H1 (cell line): ENCODE measurements at regions not wholly inside any gene's neighbourhood (a gene's known extent, or its start where the extent isn't known, plus 50 kb on each side); places are given as distances from the start of the nearest gene placed in this dataset.
"Not testable (repeated sequence)": the region's sequence is repeated elsewhere in the genome, so short reads cannot be mapped to it uniquely, and the experiment has no call there.

Source experiments
- CTCF ChIA-PET: fragments of 300-600 bp; sonication (Branson Sonifier 250); formaldehyde crosslinking; loops from one replicate; lab custom pipeline; 2021; ENCODE audit not compliant: partially characterized antibody; lab: Charles Lee
- POLR2A ChIA-PET: fragments of 300-600 bp; sonication (Branson Sonifier 250); formaldehyde crosslinking; loops from one replicate; lab custom pipeline; 2021; ENCODE audit warnings: inconsistent platforms; ENCODE audit not compliant: partially characterized antibody; lab: Charles Lee
- DNase-seq, 2 experiments: peaks; one replicate each; pipeline versions ENCODE4 v3.0.0 to v3.0.0-alpha.2; 2010 to 2022; ENCODE audit warnings: low spot score in 2 of 2, low read depth in 1 of 2, mixed read lengths in 1 of 2
- FAIRE-seq: peaks from 2 replicates; lab custom pipeline; 2011; peaks lifted over from hg19 to GRCh38; lab: Jason Lieb, UNC
- H2AFZ ChIP-seq: 2 replicates; pipeline ENCODE4 v1.8.1; 2012; ENCODE audit warnings: low read length, inconsistent platforms
- H2AK5ac ChIP-seq: 2 replicates; pipeline ENCODE4 v1.6.1; 2013; ENCODE audit warnings: low read depth, low read length
- H2BK120ac ChIP-seq: replicated peaks from 2 replicates; pipeline ENCODE3; 2013; ENCODE audit warnings: low read depth, low read length, inconsistent platforms
- H2BK12ac ChIP-seq: 2 replicates; pipeline ENCODE4 v1.6.1; 2013; ENCODE audit warnings: low read depth, low read length
- H2BK15ac ChIP-seq: 2 replicates; pipeline ENCODE4 v1.6.1; 2013; ENCODE audit warnings: low read length
- H2BK20ac ChIP-seq: 2 replicates; pipeline ENCODE4 v1.6.1; 2013; ENCODE audit warnings: low read length
- H2BK5ac ChIP-seq: 2 replicates; pipeline ENCODE4 v1.6.1; 2013; ENCODE audit warnings: low read depth, low read length
- H3K14ac ChIP-seq: 2 replicates; pipeline ENCODE4 v1.6.1; 2013; ENCODE audit warnings: inconsistent platforms; ENCODE audit not compliant: insufficient read length
- H3K18ac ChIP-seq: 2 replicates; pipeline ENCODE4 v1.6.1; 2013; ENCODE audit warnings: low read length; ENCODE audit errors: extremely low read depth
- H3K23ac ChIP-seq: 2 replicates; pipeline ENCODE4 v1.6.1; 2013; ENCODE audit warnings: inconsistent platforms; ENCODE audit not compliant: insufficient read length
- H3K23me2 ChIP-seq: 2 replicates; pipeline ENCODE4 v1.6.1; 2013; ENCODE audit warnings: low read depth, low read length
- H3K27ac ChIP-seq: 2 replicates; pipeline ENCODE4 v1.6.1; 2011; ENCODE audit warnings: low read depth, low read length, inconsistent platforms
- H3K27me3 ChIP-seq, 4 experiments: replicated peaks in 1 of 4; 1 replicate in 1 of 4; 2 replicates in 3 of 4; pipeline versions ENCODE4 v1.6.1 to v1.8.1; 2011 to 2013; ENCODE audit warnings: low read length in 3 of 4, mild to moderate bottlenecking in 3 of 4, inconsistent platforms in 2 of 4, mixed read lengths in 2 of 4, moderate library complexity in 1 of 4; ENCODE audit not compliant: control insufficient read depth in 3 of 4, insufficient read depth in 3 of 4; ENCODE audit errors: extremely low read depth in 1 of 4
- H3K36me3 ChIP-seq, 4 experiments: 2 replicates each; pipeline versions ENCODE4 v1.6.1 to v1.8.1; 2011 to 2013; ENCODE audit warnings: mild to moderate bottlenecking in 4 of 4, low read length in 3 of 4, moderate library complexity in 2 of 4, control low read depth in 1 of 4, inconsistent platforms in 1 of 4; ENCODE audit not compliant: insufficient read depth in 4 of 4, control insufficient read depth in 2 of 4
- H3K4ac ChIP-seq: replicated peaks from 2 replicates; pipeline ENCODE3; 2013; ENCODE audit warnings: low read length, low read depth, mixed read lengths, inconsistent platforms; ENCODE audit not compliant: insufficient read length
- H3K4me1 ChIP-seq, 4 experiments: replicated peaks in 1 of 4; 1 replicate in 1 of 4; 2 replicates in 3 of 4; pipeline versions ENCODE4 v1.6.1 to v1.8.1; 2011 to 2013; ENCODE audit warnings: low read length in 3 of 4, inconsistent platforms in 2 of 4, mixed read lengths in 1 of 4; ENCODE audit not compliant: insufficient read depth in 4 of 4, control insufficient read depth in 3 of 4
- H3K4me2 ChIP-seq, 2 experiments: 2 replicates each; pipeline versions ENCODE4 v1.6.1 to v1.8.1; 2011 to 2013; ENCODE audit warnings: low read depth in 2 of 2, low read length in 2 of 2, control low read depth in 1 of 2, inconsistent platforms in 1 of 2, mild to moderate bottlenecking in 1 of 2; ENCODE audit not compliant: insufficient read depth in 1 of 2
- H3K4me3 ChIP-seq, 4 experiments: fragments of 200-600, 300-600 bp in 1 of 4; sonication (generic), shearing (Covaris generic), sonication (Bioruptor Twin) in 1 of 4; 2 replicates each; pipeline versions ENCODE4 v1.5.1 to v1.8.1; 2011 to 2016; ENCODE audit warnings: low read length in 4 of 4, low read depth in 3 of 4, control low read depth in 2 of 4, inconsistent platforms in 2 of 4, mild to moderate bottlenecking in 2 of 4, mixed read lengths in 1 of 4, moderate library complexity in 1 of 4; ENCODE audit not compliant: insufficient read depth in 2 of 4; ENCODE audit errors: extremely low read depth in 1 of 4
- H3K56ac ChIP-seq: replicated peaks from 2 replicates; pipeline ENCODE3; 2013; ENCODE audit warnings: low read depth, mild to moderate bottlenecking, mixed read lengths, low read length, inconsistent platforms; ENCODE audit not compliant: insufficient read length
- H3K79me1 ChIP-seq: 2 replicates; pipeline ENCODE4 v1.6.1; 2013; ENCODE audit warnings: low read depth, low read length, control low read depth
- H3K79me2 ChIP-seq, 2 experiments: 2 replicates each; pipeline versions ENCODE4 v1.6.1 to v1.8.1; 2012 to 2013; ENCODE audit warnings: low read length in 2 of 2, mild to moderate bottlenecking in 2 of 2, inconsistent platforms in 1 of 2; ENCODE audit not compliant: insufficient read depth in 2 of 2, control insufficient read depth in 1 of 2
- H3K9ac ChIP-seq, 4 experiments: replicated peaks in 1 of 4; 1 replicate in 1 of 4; 2 replicates in 3 of 4; pipeline versions ENCODE4 v1.6.1 to v1.8.1; 2011 to 2013; ENCODE audit warnings: low read depth in 3 of 4, low read length in 3 of 4, control low read depth in 2 of 4, mild to moderate bottlenecking in 2 of 4, moderate library complexity in 2 of 4, inconsistent platforms in 1 of 4; ENCODE audit errors: extremely low read depth in 1 of 4
- H3K9me3 ChIP-seq, 2 experiments: 2 replicates each; pipeline versions ENCODE4 v1.6.1 to v1.8.1; 2012 to 2013; ENCODE audit warnings: mild to moderate bottlenecking in 2 of 2, moderate library complexity in 2 of 2, control low read depth in 1 of 2, inconsistent platforms in 1 of 2, low read depth in 1 of 2, low read length in 1 of 2, mixed read lengths in 1 of 2; ENCODE audit not compliant: insufficient read depth in 2 of 2
- H4K20me1 ChIP-seq, 2 experiments: replicated peaks in 1 of 2; 2 replicates each; pipeline versions ENCODE3 to v1.8.1; 2011 to 2013; ENCODE audit warnings: inconsistent platforms in 2 of 2, low read length in 2 of 2, mild to moderate bottlenecking in 1 of 2; ENCODE audit not compliant: insufficient read depth in 2 of 2, control insufficient read depth in 1 of 2
- H4K5ac ChIP-seq: 2 replicates; pipeline ENCODE4 v1.6.1; 2013; ENCODE audit warnings: low read length, low read depth, mixed read lengths, inconsistent platforms; ENCODE audit not compliant: insufficient read length
- H4K8ac ChIP-seq: 2 replicates; pipeline ENCODE4 v1.8.0; 2013; ENCODE audit warnings: mild to moderate bottlenecking, moderate library complexity, low read length, inconsistent platforms; ENCODE audit not compliant: insufficient read depth; ENCODE audit errors: extremely low read depth
- H4K91ac ChIP-seq: replicated peaks from 2 replicates; pipeline ENCODE3; 2013; ENCODE audit warnings: low read length, mixed read lengths, inconsistent platforms; ENCODE audit not compliant: insufficient read length
- WGBS, 2 experiments: shearing (Covaris generic) in 1 of 2; methylation state at CpG; one replicate each; pipeline versions ENCODE4 v1.1.6 to v1.1.7; 2013 to 2015; ENCODE audit warnings: low lambda C conversion rate in 2 of 2, mixed read lengths in 2 of 2, inconsistent platforms in 1 of 2, low coverage in 1 of 2, missing lambda C conversion rate in 1 of 2; ENCODE audit not compliant: insufficient replicate concordance in 2 of 2, insufficient coverage in 1 of 2, insufficient read length in 1 of 2; ENCODE audit errors: extremely low coverage in 1 of 2, missing lambda C conversion rate in 1 of 2; 5-methylcytosine and 5-hydroxymethylcytosine counted together

- H3K4me3 ChIP-seq, FAIRE-seq, H2AFZ ChIP-seq, H2BK120ac ChIP-seq, H4K20me1 ChIP-seq, H3K4ac ChIP-seq, POLR2A ChIA-PET, H3K79me2 ChIP-seq, H3K4me1 ChIP-seq, H3K27me3 ChIP-seq, H4K91ac ChIP-seq, H3K56ac ChIP-seq, H2BK20ac ChIP-seq, H2BK5ac ChIP-seq, H3K9ac ChIP-seq, H3K23me2 ChIP-seq, H4K8ac ChIP-seq, H3K36me3 ChIP-seq, H2BK15ac ChIP-seq, H3K4me2 ChIP-seq, H3K14ac ChIP-seq, DNase-seq, H2AK5ac ChIP-seq, H3K27ac ChIP-seq, H4K5ac ChIP-seq, H3K79me1 ChIP-seq, H2BK12ac ChIP-seq, H3K18ac ChIP-seq, H3K9me3 ChIP-seq, CTCF ChIA-PET, H3K23ac ChIP-seq: not testable (repeated sequence)
- whole genome bisulfite sequencing, 2 experiments, result 97% methylated on average over 2 of the region's 2 CpGs; no CpG with 5 or more reads in 1 of the 2 experiments
Observed at GRCh38 chr5:34371417-34371816, 284.7 kb upstream of the RAI14 start.

GRCh38 chr5:34371817-34372216, 284.3 kb upstream of the RAI14 start:
- H3K36me3 ChIP-seq, H3K4me3 ChIP-seq, H4K91ac ChIP-seq, H2BK5ac ChIP-seq, H3K23ac ChIP-seq, H3K9me3 ChIP-seq, H4K5ac ChIP-seq, H3K27me3 ChIP-seq, H2BK15ac ChIP-seq, H3K4ac ChIP-seq, H3K56ac ChIP-seq, H3K9ac ChIP-seq, H3K23me2 ChIP-seq, H3K79me2 ChIP-seq, H2BK120ac ChIP-seq, H2BK12ac ChIP-seq, H3K4me2 ChIP-seq, H3K14ac ChIP-seq, H3K18ac ChIP-seq, H3K4me1 ChIP-seq, FAIRE-seq, DNase-seq, H3K79me1 ChIP-seq, CTCF ChIA-PET, POLR2A ChIA-PET, H2AFZ ChIP-seq, H3K27ac ChIP-seq, H4K8ac ChIP-seq, H2BK20ac ChIP-seq, H2AK5ac ChIP-seq, H4K20me1 ChIP-seq: not testable (repeated sequence)
- WGBS, 2 experiments, result 88% methylated on average over 1 of the region's 1 CpG; no CpG with 5 or more reads in 1 of the 2 experiments
